HepG2 (cell line): ENCODE measurements at regions not wholly inside any gene's neighbourhood (a gene's known extent, or its start where the extent isn't known, plus 50 kb on each side); places are given as distances from the start of the nearest gene placed in this dataset.

ENCODE experiments used
- ATAC-seq: fragments of 200-7000 bp; cut with Tn5 transposase; 3 replicates; pipeline ENCODE4 v1.9.1; 2020; ENCODE audit warnings: mild to moderate bottlenecking, moderate library complexity
- BruUV-seq: library from RNA; stranded (reverse); fragments of 400-500 nt; replicated peaks from 2 replicates; lab custom pipeline; 2021; lab: Mats Ljungman, UMichigan
- CTCF ChIA-PET: fragments of 300-600 bp; formaldehyde crosslinking; extraction: SDS; loops from one replicate; lab custom pipeline; 2021; ENCODE audit warnings: low total read pairs, inconsistent platforms, low intra/inter-chr PET ratio; lab: Yijun Ruan, JAX
- POLR2A ChIA-PET: fragments of 350-600 bp; sonication (Branson Sonifier 250); formaldehyde crosslinking; loops from one replicate; lab custom pipeline; 2020; ENCODE audit warnings: antibody characterized with exemption, inconsistent platforms; lab: Yijun Ruan, JAX
- DNase-seq: peaks from one replicate; pipeline ENCODE4 v3.0.0-alpha.2; 2015; ENCODE audit warnings: low spot score
- FAIRE-seq: peaks from 3 replicates; lab custom pipeline; 2011; peaks lifted over from hg19 to GRCh38; lab: Jason Lieb, UNC
- H2AFZ ChIP-seq: one replicate; pipeline ENCODE4 v1.6.1; 2011; ENCODE audit warnings: low read length, inconsistent platforms
- H3K27ac ChIP-seq: fragments of 300-600 bp; 3 replicates; pipeline ENCODE4 v1.8.0; 2011; ENCODE audit warnings: mixed run types, mild to moderate bottlenecking, mixed read lengths, low read length, inconsistent platforms; ENCODE audit not compliant: insufficient read depth; ENCODE audit errors: extremely low read length
- H3K27me3 ChIP-seq, 2 experiments: fragments of 200-600 bp in 1 of 2; 2 replicates in 1 of 2; 3 replicates in 1 of 2; pipeline versions ENCODE4 v1.6.0 to v1.8.0; 2011; ENCODE audit warnings: low read length in 2 of 2, mild to moderate bottlenecking in 2 of 2, moderate library complexity in 2 of 2, inconsistent platforms in 1 of 2; ENCODE audit not compliant: insufficient read depth in 2 of 2, control insufficient read depth in 1 of 2
- H3K36me3 ChIP-seq, 2 experiments: fragments of 200-600 bp in 1 of 2; replicated peaks in 1 of 2; 2 replicates in 1 of 2; 3 replicates in 1 of 2; pipeline versions ENCODE4 v1.5.1 to v1.8.0; 2011; ENCODE audit warnings: low read length in 2 of 2, inconsistent platforms in 1 of 2; ENCODE audit not compliant: insufficient read depth in 2 of 2, control insufficient read depth in 1 of 2
- H3K4me1 ChIP-seq: 2 replicates; pipeline ENCODE4 v1.5.1; 2012; ENCODE audit warnings: low read length, inconsistent platforms; ENCODE audit not compliant: insufficient read depth
- H3K4me2 ChIP-seq: 2 replicates; pipeline ENCODE4 v1.6.0; 2011; ENCODE audit warnings: low read depth, low read length, inconsistent platforms
- H3K4me3 ChIP-seq, 3 experiments: fragments of 200-600 bp in 1 of 3; sonication (generic), shearing (Covaris generic) in 1 of 3; replicated peaks in 1 of 3; 2 replicates each; pipeline ENCODE4 v1.5.1; 2011 to 2016; ENCODE audit warnings: low read length in 3 of 3, inconsistent platforms in 2 of 3, low read depth in 2 of 3, mild to moderate bottlenecking in 2 of 3, control low read depth in 1 of 3, mixed read lengths in 1 of 3; ENCODE audit not compliant: insufficient read depth in 1 of 3
- H3K79me2 ChIP-seq: one replicate; pipeline ENCODE4 v1.6.1; 2011; ENCODE audit warnings: low read length, inconsistent platforms; ENCODE audit not compliant: insufficient read depth
- H3K9ac ChIP-seq: 2 replicates; pipeline ENCODE4 v1.6.0; 2011; ENCODE audit warnings: mild to moderate bottlenecking, low read depth, low read length, inconsistent platforms; ENCODE audit not compliant: insufficient read depth
- H3K9me3 ChIP-seq: 2 replicates; pipeline ENCODE4 v1.5.1; 2012; ENCODE audit warnings: mild to moderate bottlenecking, low read length
- H4K20me1 ChIP-seq: 2 replicates; pipeline ENCODE4 v1.6.0; 2011; ENCODE audit warnings: inconsistent platforms, mild to moderate bottlenecking, low read length, moderate library complexity; ENCODE audit not compliant: insufficient read depth
- BRCA1 ChIP-seq: sonication (generic); formaldehyde crosslinking; IDR thresholded peaks from 2 replicates; pipeline ENCODE4 v1.4.0; 2020; ENCODE audit warnings: missing genetic modification reagents
- EP300 ChIP-seq, 3 experiments: sonication (generic) in 1 of 3; formaldehyde crosslinking in 1 of 3; IDR thresholded peaks; 2 replicates each; pipeline versions ENCODE4 v1.5.1 to v1.6.1; 2011 to 2020; ENCODE audit warnings: low read depth in 2 of 3, low read length in 2 of 3, borderline replicate concordance in 1 of 3, improper control_type of control experiment in 1 of 3, mild to moderate bottlenecking in 1 of 3, missing genetic modification reagents in 1 of 3, moderate library complexity in 1 of 3
- PHF21A ChIP-seq: sonication (generic); formaldehyde crosslinking; IDR thresholded peaks from 2 replicates; pipeline ENCODE4 v1.5.0; 2020; ENCODE audit warnings: mild to moderate bottlenecking, missing genetic modification reagents
- TBL1XR1 ChIP-seq: fragments of 150-350 bp; IDR thresholded peaks from 2 replicates; pipeline ENCODE4 v1.6.1; 2014; ENCODE audit warnings: borderline replicate concordance, low read length; ENCODE audit not compliant: partially characterized antibody
- ZNF33B ChIP-seq: sonication (generic); formaldehyde crosslinking; IDR thresholded peaks from 2 replicates; pipeline ENCODE4 v1.5.1; 2020; ENCODE audit warnings: mild to moderate bottlenecking, missing genetic modification reagents
- WGBS: methylation state at CpG from one replicate; pipeline ENCODE4 v1.1.6; 2017; ENCODE audit warnings: low lambda C conversion rate; 5-methylcytosine and 5-hydroxymethylcytosine counted together
- in situ Hi-C: cut with HindIII; loops from 2 replicates; pipeline ENCODE4 v1.10.0; 2017; ENCODE audit warnings: low pct_unique_long_range_greater_than_20kb; ENCODE audit not compliant: extremely low pct_ligation_motif_present
- intact Hi-C: fragments of 100-400 bp; cut with micrococcal nuclease; formaldehyde crosslinking; loops from one replicate; pipeline ENCODE4 v1.10.0; 2022; ENCODE audit not compliant: unreplicated experiment
- TF ChIP-seq, protein P1 (sequence below): sonication (generic); formaldehyde crosslinking; IDR thresholded peaks from 2 replicates; pipeline ENCODE4 v1.5.0; 2020; ENCODE audit warnings: mild to moderate bottlenecking, missing genetic modification reagents
- TF ChIP-seq, protein P2 (sequence below): sonication (generic); formaldehyde crosslinking; IDR thresholded peaks from 2 replicates; pipeline ENCODE4 v1.9.0; 2022; ENCODE audit warnings: missing genetic modification reagents, mild to moderate bottlenecking, borderline replicate concordance
- TF ChIP-seq, protein P3 (sequence below): sonication (generic); formaldehyde crosslinking; conservative IDR thresholded peaks from 2 replicates; pipeline ENCODE4 v1.8.1; 2023; ENCODE audit warnings: missing genetic modification reagents

DNA sequence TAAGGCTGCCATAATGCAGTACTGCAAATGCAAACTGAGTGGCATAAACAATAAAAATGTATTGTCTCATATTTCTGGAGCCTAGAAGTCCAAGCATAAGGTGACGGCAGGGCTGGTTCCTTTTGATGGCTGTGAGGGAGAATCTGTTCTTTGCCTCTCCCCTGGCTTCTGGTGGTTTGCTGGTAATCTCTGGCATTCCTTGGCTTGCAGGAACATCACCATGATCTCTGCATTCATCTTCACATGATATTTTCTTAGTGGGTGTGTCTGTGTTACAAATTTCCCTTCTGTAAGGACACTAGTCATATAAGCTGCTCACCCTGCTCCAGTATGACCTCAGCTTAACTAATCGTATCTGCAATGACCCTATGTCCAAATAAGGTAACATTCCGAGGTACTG is 1104.2 kb upstream of the CITED2 start:
- no peak for FAIRE-seq
- no TSS peak for BruUV-seq
- H3K4me1 ChIP-seq, result no peaks in the 10 kb centered on the region
- no peaks in the 10 kb centered on the region for H3K27me3 ChIP-seq
- in situ Hi-C loops, result no loop called here
- POLR2A ChIA-PET, result no interaction called here
- H3K36me3 ChIP-seq, result no peaks in the 10 kb centered on the region
- no peak overlapping the region for H3K4me2 ChIP-seq
- H3K27ac ChIP-seq, result no peak overlapping the region
- no peak overlapping the region for H3K9ac ChIP-seq
- peaks cover 44% of the 10 kb centered on the region for H3K9me3 ChIP-seq
- no peak for DNase-seq
- no peaks in the 10 kb centered on the region for H4K20me1 ChIP-seq
- WGBS, result 7% methylated on average over 3 of the region's 3 CpGs
- H3K4me3 ChIP-seq, result no peak overlapping the region
- no peak overlapping the region for H2AFZ ChIP-seq
- TF ChIP-seq EP300 (IDR thresholded peaks at IDR 0.05; ENCODE audit: low read depth in 2 of 2, low read length in 2 of 2), result no peak
- TF ChIP-seq EP300 (CRISPR knock-in tag; IDR thresholded peaks at IDR 0.05; ENCODE audit: borderline replicate concordance), result no peak
- TF ChIP-seq, protein P1, sequence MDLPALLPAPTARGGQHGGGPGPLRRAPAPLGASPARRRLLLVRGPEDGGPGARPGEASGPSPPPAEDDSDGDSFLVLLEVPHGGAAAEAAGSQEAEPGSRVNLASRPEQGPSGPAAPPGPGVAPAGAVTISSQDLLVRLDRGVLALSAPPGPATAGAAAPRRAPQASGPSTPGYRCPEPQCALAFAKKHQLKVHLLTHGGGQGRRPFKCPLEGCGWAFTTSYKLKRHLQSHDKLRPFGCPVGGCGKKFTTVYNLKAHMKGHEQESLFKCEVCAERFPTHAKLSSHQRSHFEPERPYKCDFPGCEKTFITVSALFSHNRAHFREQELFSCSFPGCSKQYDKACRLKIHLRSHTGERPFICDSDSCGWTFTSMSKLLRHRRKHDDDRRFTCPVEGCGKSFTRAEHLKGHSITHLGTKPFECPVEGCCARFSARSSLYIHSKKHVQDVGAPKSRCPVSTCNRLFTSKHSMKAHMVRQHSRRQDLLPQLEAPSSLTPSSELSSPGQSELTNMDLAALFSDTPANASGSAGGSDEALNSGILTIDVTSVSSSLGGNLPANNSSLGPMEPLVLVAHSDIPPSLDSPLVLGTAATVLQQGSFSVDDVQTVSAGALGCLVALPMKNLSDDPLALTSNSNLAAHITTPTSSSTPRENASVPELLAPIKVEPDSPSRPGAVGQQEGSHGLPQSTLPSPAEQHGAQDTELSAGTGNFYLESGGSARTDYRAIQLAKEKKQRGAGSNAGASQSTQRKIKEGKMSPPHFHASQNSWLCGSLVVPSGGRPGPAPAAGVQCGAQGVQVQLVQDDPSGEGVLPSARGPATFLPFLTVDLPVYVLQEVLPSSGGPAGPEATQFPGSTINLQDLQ, result no peak
- TF ChIP-seq, protein P2, sequence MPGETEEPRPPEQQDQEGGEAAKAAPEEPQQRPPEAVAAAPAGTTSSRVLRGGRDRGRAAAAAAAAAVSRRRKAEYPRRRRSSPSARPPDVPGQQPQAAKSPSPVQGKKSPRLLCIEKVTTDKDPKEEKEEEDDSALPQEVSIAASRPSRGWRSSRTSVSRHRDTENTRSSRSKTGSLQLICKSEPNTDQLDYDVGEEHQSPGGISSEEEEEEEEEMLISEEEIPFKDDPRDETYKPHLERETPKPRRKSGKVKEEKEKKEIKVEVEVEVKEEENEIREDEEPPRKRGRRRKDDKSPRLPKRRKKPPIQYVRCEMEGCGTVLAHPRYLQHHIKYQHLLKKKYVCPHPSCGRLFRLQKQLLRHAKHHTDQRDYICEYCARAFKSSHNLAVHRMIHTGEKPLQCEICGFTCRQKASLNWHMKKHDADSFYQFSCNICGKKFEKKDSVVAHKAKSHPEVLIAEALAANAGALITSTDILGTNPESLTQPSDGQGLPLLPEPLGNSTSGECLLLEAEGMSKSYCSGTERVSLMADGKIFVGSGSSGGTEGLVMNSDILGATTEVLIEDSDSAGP (CRISPR knock-in tag), result no peak
- TF ChIP-seq BRCA1 (CRISPR knock-in tag), result no peak
- no peak for TF ChIP-seq PHF21A (CRISPR knock-in tag)
- no peak for TF ChIP-seq ZNF33B (CRISPR knock-in tag)
- TF ChIP-seq, protein P3, sequence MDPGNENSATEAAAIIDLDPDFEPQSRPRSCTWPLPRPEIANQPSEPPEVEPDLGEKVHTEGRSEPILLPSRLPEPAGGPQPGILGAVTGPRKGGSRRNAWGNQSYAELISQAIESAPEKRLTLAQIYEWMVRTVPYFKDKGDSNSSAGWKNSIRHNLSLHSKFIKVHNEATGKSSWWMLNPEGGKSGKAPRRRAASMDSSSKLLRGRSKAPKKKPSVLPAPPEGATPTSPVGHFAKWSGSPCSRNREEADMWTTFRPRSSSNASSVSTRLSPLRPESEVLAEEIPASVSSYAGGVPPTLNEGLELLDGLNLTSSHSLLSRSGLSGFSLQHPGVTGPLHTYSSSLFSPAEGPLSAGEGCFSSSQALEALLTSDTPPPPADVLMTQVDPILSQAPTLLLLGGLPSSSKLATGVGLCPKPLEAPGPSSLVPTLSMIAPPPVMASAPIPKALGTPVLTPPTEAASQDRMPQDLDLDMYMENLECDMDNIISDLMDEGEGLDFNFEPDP, result no peak
- no peak for TF ChIP-seq TBL1XR1
- intact Hi-C loops, result no loop called here
- no peak for ATAC-seq
- H3K79me2 ChIP-seq, result no peaks in the 10 kb centered on the region
- CTCF ChIA-PET, result no interaction called here
